Inflammatory macrophage treated with lipopolysaccharide for 1 hour (primary cell): ENCODE measurements at regions not wholly inside any gene's neighbourhood (a gene's known extent, or its start where the extent isn't known, plus 50 kb on each side); places are given as distances from the start of the nearest gene placed in this dataset.

Experiments used
- DNase-seq, 2 donors: peaks; one replicate each; pipeline ENCODE4 v3.0.0-alpha.2; 2020 to 2022

DNA sequence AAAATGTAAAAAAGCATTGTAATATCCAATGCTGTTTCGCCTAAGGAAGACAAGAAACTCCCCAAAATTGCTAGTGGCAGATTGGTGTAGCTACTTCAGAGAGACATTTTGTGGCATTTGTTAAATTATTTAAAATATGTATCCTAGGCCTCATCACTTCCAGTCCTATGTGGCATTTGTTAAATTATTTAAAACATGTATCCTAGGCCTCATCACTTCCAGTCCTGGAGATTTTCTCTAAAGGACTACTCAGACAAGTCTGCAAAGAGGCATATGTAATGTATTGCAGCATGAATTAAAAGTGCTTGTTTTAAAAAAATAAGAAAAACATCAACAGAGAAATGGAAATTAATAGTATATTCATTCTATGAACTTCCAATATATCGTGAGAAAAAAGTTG, 95.6 kb upstream of the KCTD3 start:
- no peak for DNase-seq

DNA sequence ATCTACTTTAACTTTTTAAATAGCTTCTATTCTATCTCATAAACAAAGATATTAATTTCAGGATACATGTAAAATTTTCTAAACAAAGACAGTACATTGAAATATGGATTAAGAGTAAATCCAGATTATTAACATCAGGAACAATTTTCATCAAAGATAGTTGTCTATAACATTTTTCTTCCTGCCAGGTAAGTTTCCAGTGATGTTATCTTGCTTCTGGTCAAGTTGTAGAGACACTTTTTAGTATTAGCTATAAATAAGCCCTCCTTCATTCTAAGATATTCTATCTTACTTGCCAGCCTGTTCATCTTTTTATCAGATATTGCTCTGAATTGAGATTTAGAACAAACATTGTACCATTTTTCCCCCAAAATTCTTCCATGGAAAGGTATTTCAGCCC, 94.4 kb upstream of the KCTD3 start:
- no peak for DNase-seq

DNA sequence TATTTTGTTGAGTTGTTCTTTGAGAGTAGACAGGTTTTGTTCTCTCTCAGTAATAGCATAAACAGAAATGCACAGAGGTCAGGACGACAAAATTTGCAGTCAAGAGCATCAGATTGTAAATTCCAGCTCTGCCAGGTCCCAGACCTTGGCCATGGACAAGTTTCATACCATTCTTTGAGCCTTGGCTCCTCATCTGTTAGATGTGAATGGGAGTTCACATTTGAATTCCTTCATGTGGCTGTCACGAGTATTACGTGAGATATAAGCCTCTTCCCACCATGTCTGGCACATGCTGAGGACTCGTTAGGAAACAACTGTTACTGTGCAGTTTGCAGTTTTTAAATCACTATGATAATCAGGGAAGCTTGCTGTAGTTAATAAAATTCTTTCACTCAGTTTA, 93.2 kb upstream of the KCTD3 start:
- DNase-seq, result no peak

DNA sequence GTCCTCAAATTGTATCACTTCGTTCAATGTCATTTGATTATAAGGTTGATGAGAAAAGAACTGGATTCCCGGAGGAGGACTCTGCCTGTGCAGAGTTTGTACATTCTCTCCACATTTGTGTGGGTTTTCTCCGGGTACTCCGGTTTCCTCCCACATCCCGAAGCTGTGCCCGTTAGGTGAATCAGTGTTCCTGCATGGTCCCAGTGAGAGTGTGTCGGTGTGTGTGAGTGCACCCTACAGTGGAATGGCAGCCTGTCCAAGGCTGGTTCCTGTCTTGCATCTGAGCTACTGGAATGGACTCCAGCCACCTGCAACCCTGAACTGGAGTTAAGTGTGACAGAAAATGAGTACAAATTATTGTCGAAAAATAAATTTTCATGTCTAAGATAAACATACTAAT, 92.2 kb upstream of the KCTD3 start:
- no peak for DNase-seq

GRCh38 chr1:215475796-215476481, 91.2 kb upstream of the KCTD3 start:
- DNase-seq, result no peak

DNA sequence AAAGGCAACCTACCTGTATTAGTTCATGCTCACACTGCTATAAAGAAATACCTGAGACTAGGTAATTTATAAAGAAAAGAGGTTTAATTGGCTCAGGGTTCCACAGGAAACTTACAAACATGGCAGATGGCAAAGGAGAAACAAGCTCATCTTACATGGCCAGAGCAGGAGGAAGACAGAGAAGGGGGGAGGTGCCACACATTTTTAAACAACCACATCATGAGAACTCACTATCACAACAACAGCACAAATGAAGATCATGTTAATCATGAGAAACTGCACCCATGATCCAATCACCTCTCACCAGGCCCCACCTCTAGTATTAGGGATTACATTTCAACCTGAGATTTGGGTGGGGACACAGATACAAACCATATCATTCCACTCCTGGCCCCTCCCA, 90.6 kb upstream of the KCTD3 start:
- no peak for DNase-seq

GRCh38 chr1:215477632-215478031, 89.5 kb upstream of the KCTD3 start:
- no peak for DNase-seq

- DNase-seq, result peak; percentile 3 to 10
These were observed 87.5 kb upstream of the KCTD3 start for GRCh38 chr1:215479567-215479966.

GRCh38 chr1:215482079-215482478, 85.0 kb upstream of the KCTD3 start:
- no peak for DNase-seq

GRCh38 chr1:215484171-215484939, 82.7 kb upstream of the KCTD3 start:
- no peak for DNase-seq

DNA sequence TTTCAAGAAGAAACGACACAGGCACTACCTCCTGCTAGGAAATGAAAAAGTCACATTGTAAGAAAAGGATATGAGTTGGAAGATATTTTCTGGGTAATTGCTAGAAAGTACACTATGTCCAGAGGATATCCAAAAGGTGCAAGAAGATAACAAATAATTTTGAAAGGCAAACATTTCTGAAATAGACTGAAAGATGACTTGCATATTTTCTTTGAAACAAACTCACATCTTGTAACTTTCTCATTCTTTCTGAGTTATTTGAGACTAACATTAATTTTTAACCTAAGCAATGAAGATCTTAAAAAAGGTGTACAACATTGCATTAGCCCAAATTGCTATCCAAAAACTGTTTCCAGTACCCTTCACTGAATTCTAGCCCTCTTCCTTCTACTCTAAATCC, 79.6 kb upstream of the KCTD3 start:
- DNase-seq, result no peak

GRCh38 chr1:215488850-215489249, 78.3 kb upstream of the KCTD3 start:
- DNase-seq, result no peak

GRCh38 chr1:215489771-215490565, 77.1 kb upstream of the KCTD3 start:
- DNase-seq, result no peak

DNA sequence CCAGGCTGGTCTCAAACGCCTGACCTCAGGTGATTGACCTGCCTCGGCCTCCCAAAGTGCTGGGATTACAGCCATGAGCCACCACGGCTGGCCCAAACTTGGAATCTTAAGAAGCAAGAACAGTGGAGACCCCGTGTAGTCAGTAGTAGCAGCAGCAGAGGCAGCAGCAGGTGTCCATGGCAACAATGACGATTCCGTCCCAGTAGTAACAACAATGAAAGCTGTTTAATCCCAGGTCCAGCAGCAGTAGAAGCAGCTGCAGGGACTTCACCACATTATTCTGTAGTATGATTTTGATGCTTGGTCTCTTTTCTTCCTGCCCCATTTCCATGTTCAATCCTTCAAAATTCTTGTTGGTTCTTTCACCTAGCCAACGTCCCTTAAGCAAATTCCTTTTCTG, 69.6 kb upstream of the KCTD3 start:
- no peak for DNase-seq

- DNase-seq, result no peak
These were observed 65.6 kb upstream of the KCTD3 start for GRCh38 chr1:215501496-215501895.

DNA sequence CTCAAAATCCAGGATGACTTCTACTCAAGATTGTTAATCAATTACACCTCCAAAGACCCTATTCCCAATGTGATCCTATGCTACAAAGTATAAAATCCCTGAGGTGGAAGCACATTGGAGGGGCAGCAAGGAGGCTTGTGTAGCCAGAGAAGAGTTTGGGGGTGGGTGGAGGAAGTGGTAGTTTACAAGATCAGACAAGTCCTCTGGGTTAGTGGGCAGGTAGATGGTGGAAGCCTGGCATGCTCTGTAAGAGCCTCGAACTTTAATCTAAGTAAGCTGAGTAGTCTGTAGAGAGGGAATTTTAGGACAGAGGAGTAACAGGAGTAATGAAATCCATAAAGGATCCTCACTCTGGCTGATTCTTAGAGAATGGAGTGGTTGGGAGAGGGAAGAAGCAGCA, 65.0 kb upstream of the KCTD3 start:
- no peak for DNase-seq

- no peak for DNase-seq
These were observed 60.0 kb upstream of the KCTD3 start for GRCh38 chr1:215507119-215507518.

DNA sequence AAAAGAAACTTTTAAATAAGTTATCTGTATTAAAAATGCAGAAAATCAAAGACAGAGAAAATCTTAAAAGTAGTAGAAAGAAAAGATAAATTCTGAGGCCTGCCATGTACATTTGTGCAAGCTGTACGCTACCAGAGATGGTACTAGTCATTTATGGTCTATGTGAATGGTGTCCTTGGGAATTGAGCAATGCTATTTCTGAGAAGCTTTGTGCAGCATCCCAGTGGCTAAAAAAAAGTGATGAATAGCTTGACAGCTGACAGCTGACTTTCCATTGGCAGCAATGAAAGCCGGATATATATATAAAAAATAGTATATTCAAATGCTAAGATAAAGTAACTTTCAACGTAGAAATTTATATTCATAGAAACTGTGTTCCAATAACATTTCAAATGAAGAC, 58.8 kb upstream of the KCTD3 start:
- DNase-seq, result no peak
